H1 (cell line): ENCODE measurements at regions not wholly inside any gene's neighbourhood (a gene's known extent, or its start where the extent isn't known, plus 50 kb on each side); places are given as distances from the start of the nearest gene placed in this dataset.

Experiments used
- CTCF ChIA-PET: fragments of 300-600 bp; sonication (Branson Sonifier 250); formaldehyde crosslinking; loops from one replicate; lab custom pipeline; 2021; ENCODE audit not compliant: partially characterized antibody; lab: Charles Lee
- POLR2A ChIA-PET: fragments of 300-600 bp; sonication (Branson Sonifier 250); formaldehyde crosslinking; loops from one replicate; lab custom pipeline; 2021; ENCODE audit warnings: inconsistent platforms; ENCODE audit not compliant: partially characterized antibody; lab: Charles Lee
- DNase-seq, 2 experiments: peaks; one replicate each; pipeline versions ENCODE4 v3.0.0 to v3.0.0-alpha.2; 2010 to 2022; ENCODE audit warnings: low spot score in 2 of 2, low read depth in 1 of 2, mixed read lengths in 1 of 2
- FAIRE-seq: peaks from 2 replicates; lab custom pipeline; 2011; peaks lifted over from hg19 to GRCh38; lab: Jason Lieb, UNC
- H2AFZ ChIP-seq: 2 replicates; pipeline ENCODE4 v1.8.1; 2012; ENCODE audit warnings: low read length, inconsistent platforms
- H2AK5ac ChIP-seq: 2 replicates; pipeline ENCODE4 v1.6.1; 2013; ENCODE audit warnings: low read depth, low read length
- H2BK120ac ChIP-seq: replicated peaks from 2 replicates; pipeline ENCODE3; 2013; ENCODE audit warnings: low read depth, low read length, inconsistent platforms
- H2BK12ac ChIP-seq: 2 replicates; pipeline ENCODE4 v1.6.1; 2013; ENCODE audit warnings: low read depth, low read length
- H2BK15ac ChIP-seq: 2 replicates; pipeline ENCODE4 v1.6.1; 2013; ENCODE audit warnings: low read length
- H2BK20ac ChIP-seq: 2 replicates; pipeline ENCODE4 v1.6.1; 2013; ENCODE audit warnings: low read length
- H2BK5ac ChIP-seq: 2 replicates; pipeline ENCODE4 v1.6.1; 2013; ENCODE audit warnings: low read depth, low read length
- H3K14ac ChIP-seq: 2 replicates; pipeline ENCODE4 v1.6.1; 2013; ENCODE audit warnings: inconsistent platforms; ENCODE audit not compliant: insufficient read length
- H3K18ac ChIP-seq: 2 replicates; pipeline ENCODE4 v1.6.1; 2013; ENCODE audit warnings: low read length; ENCODE audit errors: extremely low read depth
- H3K23ac ChIP-seq: 2 replicates; pipeline ENCODE4 v1.6.1; 2013; ENCODE audit warnings: inconsistent platforms; ENCODE audit not compliant: insufficient read length
- H3K23me2 ChIP-seq: 2 replicates; pipeline ENCODE4 v1.6.1; 2013; ENCODE audit warnings: low read depth, low read length
- H3K27ac ChIP-seq: 2 replicates; pipeline ENCODE4 v1.6.1; 2011; ENCODE audit warnings: low read depth, low read length, inconsistent platforms
- H3K27me3 ChIP-seq, 4 experiments: replicated peaks in 1 of 4; 1 replicate in 1 of 4; 2 replicates in 3 of 4; pipeline versions ENCODE4 v1.6.1 to v1.8.1; 2011 to 2013; ENCODE audit warnings: low read length in 3 of 4, mild to moderate bottlenecking in 3 of 4, inconsistent platforms in 2 of 4, mixed read lengths in 2 of 4, moderate library complexity in 1 of 4; ENCODE audit not compliant: control insufficient read depth in 3 of 4, insufficient read depth in 3 of 4; ENCODE audit errors: extremely low read depth in 1 of 4
- H3K36me3 ChIP-seq, 4 experiments: 2 replicates each; pipeline versions ENCODE4 v1.6.1 to v1.8.1; 2011 to 2013; ENCODE audit warnings: mild to moderate bottlenecking in 4 of 4, low read length in 3 of 4, moderate library complexity in 2 of 4, control low read depth in 1 of 4, inconsistent platforms in 1 of 4; ENCODE audit not compliant: insufficient read depth in 4 of 4, control insufficient read depth in 2 of 4
- H3K4ac ChIP-seq: replicated peaks from 2 replicates; pipeline ENCODE3; 2013; ENCODE audit warnings: low read length, low read depth, mixed read lengths, inconsistent platforms; ENCODE audit not compliant: insufficient read length
- H3K4me1 ChIP-seq, 4 experiments: replicated peaks in 1 of 4; 1 replicate in 1 of 4; 2 replicates in 3 of 4; pipeline versions ENCODE4 v1.6.1 to v1.8.1; 2011 to 2013; ENCODE audit warnings: low read length in 3 of 4, inconsistent platforms in 2 of 4, mixed read lengths in 1 of 4; ENCODE audit not compliant: insufficient read depth in 4 of 4, control insufficient read depth in 3 of 4
- H3K4me2 ChIP-seq, 2 experiments: 2 replicates each; pipeline versions ENCODE4 v1.6.1 to v1.8.1; 2011 to 2013; ENCODE audit warnings: low read depth in 2 of 2, low read length in 2 of 2, control low read depth in 1 of 2, inconsistent platforms in 1 of 2, mild to moderate bottlenecking in 1 of 2; ENCODE audit not compliant: insufficient read depth in 1 of 2
- H3K4me3 ChIP-seq, 4 experiments: fragments of 200-600, 300-600 bp in 1 of 4; sonication (generic), shearing (Covaris generic), sonication (Bioruptor Twin) in 1 of 4; 2 replicates each; pipeline versions ENCODE4 v1.5.1 to v1.8.1; 2011 to 2016; ENCODE audit warnings: low read length in 4 of 4, low read depth in 3 of 4, control low read depth in 2 of 4, inconsistent platforms in 2 of 4, mild to moderate bottlenecking in 2 of 4, mixed read lengths in 1 of 4, moderate library complexity in 1 of 4; ENCODE audit not compliant: insufficient read depth in 2 of 4; ENCODE audit errors: extremely low read depth in 1 of 4
- H3K56ac ChIP-seq: replicated peaks from 2 replicates; pipeline ENCODE3; 2013; ENCODE audit warnings: low read depth, mild to moderate bottlenecking, mixed read lengths, low read length, inconsistent platforms; ENCODE audit not compliant: insufficient read length
- H3K79me1 ChIP-seq: 2 replicates; pipeline ENCODE4 v1.6.1; 2013; ENCODE audit warnings: low read depth, low read length, control low read depth
- H3K79me2 ChIP-seq, 2 experiments: 2 replicates each; pipeline versions ENCODE4 v1.6.1 to v1.8.1; 2012 to 2013; ENCODE audit warnings: low read length in 2 of 2, mild to moderate bottlenecking in 2 of 2, inconsistent platforms in 1 of 2; ENCODE audit not compliant: insufficient read depth in 2 of 2, control insufficient read depth in 1 of 2
- H3K9ac ChIP-seq, 4 experiments: replicated peaks in 1 of 4; 1 replicate in 1 of 4; 2 replicates in 3 of 4; pipeline versions ENCODE4 v1.6.1 to v1.8.1; 2011 to 2013; ENCODE audit warnings: low read depth in 3 of 4, low read length in 3 of 4, control low read depth in 2 of 4, mild to moderate bottlenecking in 2 of 4, moderate library complexity in 2 of 4, inconsistent platforms in 1 of 4; ENCODE audit errors: extremely low read depth in 1 of 4
- H3K9me3 ChIP-seq, 2 experiments: 2 replicates each; pipeline versions ENCODE4 v1.6.1 to v1.8.1; 2012 to 2013; ENCODE audit warnings: mild to moderate bottlenecking in 2 of 2, moderate library complexity in 2 of 2, control low read depth in 1 of 2, inconsistent platforms in 1 of 2, low read depth in 1 of 2, low read length in 1 of 2, mixed read lengths in 1 of 2; ENCODE audit not compliant: insufficient read depth in 2 of 2
- H4K20me1 ChIP-seq, 2 experiments: replicated peaks in 1 of 2; 2 replicates each; pipeline versions ENCODE3 to v1.8.1; 2011 to 2013; ENCODE audit warnings: inconsistent platforms in 2 of 2, low read length in 2 of 2, mild to moderate bottlenecking in 1 of 2; ENCODE audit not compliant: insufficient read depth in 2 of 2, control insufficient read depth in 1 of 2
- H4K5ac ChIP-seq: 2 replicates; pipeline ENCODE4 v1.6.1; 2013; ENCODE audit warnings: low read length, low read depth, mixed read lengths, inconsistent platforms; ENCODE audit not compliant: insufficient read length
- H4K8ac ChIP-seq: 2 replicates; pipeline ENCODE4 v1.8.0; 2013; ENCODE audit warnings: mild to moderate bottlenecking, moderate library complexity, low read length, inconsistent platforms; ENCODE audit not compliant: insufficient read depth; ENCODE audit errors: extremely low read depth
- H4K91ac ChIP-seq: replicated peaks from 2 replicates; pipeline ENCODE3; 2013; ENCODE audit warnings: low read length, mixed read lengths, inconsistent platforms; ENCODE audit not compliant: insufficient read length
- CBX8 ChIP-seq: fragments of 300-800, 300-1000 bp; sonication (generic); IDR thresholded peaks from 2 replicates; pipeline ENCODE4 v1.7.1; 2016; ENCODE audit warnings: low read depth, low read length, borderline replicate concordance
- GABPA ChIP-seq: IDR thresholded peaks from 2 replicates; pipeline ENCODE4 v1.6.1; 2011; ENCODE audit warnings: mild to moderate bottlenecking, low read length, moderate library complexity, borderline replicate concordance; ENCODE audit not compliant: insufficient read depth
- HDAC6 ChIP-seq: IDR thresholded peaks from one replicate; pipeline ENCODE4 v1.7.1; 2012; ENCODE audit warnings: low read depth, mild to moderate bottlenecking, inconsistent platforms, low read length, moderate library complexity
- KDM1A ChIP-seq: fragments of 200-600, 300-600 bp; sonication (generic); IDR thresholded peaks from 2 replicates; pipeline ENCODE4 v1.7.1; 2016; ENCODE audit warnings: mild to moderate bottlenecking, low read length, borderline replicate concordance
- KDM5A ChIP-seq: fragments of 200-600 bp; IDR thresholded peaks from 2 replicates; pipeline ENCODE4 v1.7.1; 2012; ENCODE audit warnings: mild to moderate bottlenecking, low read length, inconsistent platforms, mixed read lengths
- MAFK ChIP-seq: IDR thresholded peaks from 2 replicates; pipeline ENCODE4 v1.6.1; 2012; ENCODE audit warnings: low read depth, mild to moderate bottlenecking, improper control_type of control experiment, low read length
- PHF8 ChIP-seq: fragments of 200-600 bp; sonication (generic); conservative IDR thresholded peaks from 2 replicates; pipeline ENCODE4 v1.7.1; 2012; ENCODE audit warnings: low read depth, mild to moderate bottlenecking, inconsistent platforms, low read length, moderate library complexity
- POLR2AphosphoS5 ChIP-seq: IDR thresholded peaks from 2 replicates; pipeline ENCODE4 v1.6.1; 2011; ENCODE audit warnings: low read depth, low read length
- RFX5 ChIP-seq: IDR thresholded peaks from 2 replicates; pipeline ENCODE4 v1.6.1; 2011; ENCODE audit warnings: low read depth, low read length, improper control_type of control experiment, borderline replicate concordance
- SIX5 ChIP-seq: IDR thresholded peaks from 2 replicates; pipeline ENCODE4 v1.6.1; 2011; ENCODE audit warnings: mild to moderate bottlenecking, low read depth, low read length
- SUZ12 ChIP-seq: fragments of 200-600 bp; sonication (generic); IDR thresholded peaks from 2 replicates; pipeline ENCODE4 v1.6.1; 2012; ENCODE audit warnings: mild to moderate bottlenecking, inconsistent platforms, low read length, moderate library complexity, mixed read lengths
- TAF7 ChIP-seq: optimal IDR thresholded peaks from 2 replicates; pipeline ENCODE3; 2011; ENCODE audit warnings: low read depth, mild to moderate bottlenecking, inconsistent platforms, low read length, moderate library complexity, borderline replicate concordance
- TCF12 ChIP-seq: IDR thresholded peaks from 2 replicates; pipeline ENCODE4 v1.6.1; 2011; ENCODE audit warnings: low read depth, mild to moderate bottlenecking, low read length
- WGBS, 2 experiments: shearing (Covaris generic) in 1 of 2; methylation state at CpG; one replicate each; pipeline versions ENCODE4 v1.1.6 to v1.1.7; 2013 to 2015; ENCODE audit warnings: low lambda C conversion rate in 2 of 2, mixed read lengths in 2 of 2, inconsistent platforms in 1 of 2, low coverage in 1 of 2, missing lambda C conversion rate in 1 of 2; ENCODE audit not compliant: insufficient replicate concordance in 2 of 2, insufficient coverage in 1 of 2, insufficient read length in 1 of 2; ENCODE audit errors: extremely low coverage in 1 of 2, missing lambda C conversion rate in 1 of 2; 5-methylcytosine and 5-hydroxymethylcytosine counted together
- TF ChIP-seq, protein P1 (sequence below): IDR thresholded peaks from 2 replicates; pipeline ENCODE4 v1.6.1; 2012; ENCODE audit warnings: low read length, inconsistent platforms

DNA sequence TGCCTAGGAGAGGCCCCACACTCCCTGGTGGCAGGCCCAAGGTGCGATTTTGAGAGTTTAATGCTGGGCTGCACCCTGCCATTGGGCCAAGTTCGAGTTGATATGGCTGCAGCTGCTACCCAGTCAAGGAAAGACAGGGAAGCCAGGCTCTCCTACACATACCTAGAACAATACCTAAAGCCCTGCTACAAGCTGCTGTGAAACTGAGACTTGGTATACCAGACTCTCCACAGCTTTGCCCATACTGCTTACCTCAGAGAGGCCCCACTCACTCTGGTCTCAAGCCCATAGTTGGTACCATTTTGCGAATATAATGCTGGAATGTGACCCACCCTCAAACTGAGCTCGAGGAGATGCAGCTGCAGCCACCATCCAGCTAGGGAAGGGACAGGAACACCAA is 147.7 kb upstream of the MAGEB2 start:
- H3K36me3 ChIP-seq, result no peaks in the 10 kb centered on the region
- POLR2A ChIA-PET, result no interaction called here
- H4K20me1 ChIP-seq, result no peaks in the 10 kb centered on the region
- no peak overlapping the region for H3K56ac ChIP-seq
- H3K27me3 ChIP-seq, result no peaks in the 10 kb centered on the region
- H3K23ac ChIP-seq, result no peak overlapping the region
- no peak overlapping the region for H3K27ac ChIP-seq
- no peaks in the 10 kb centered on the region for H3K9me3 ChIP-seq
- H3K4me1 ChIP-seq, result no peaks in the 10 kb centered on the region
- H3K4me2 ChIP-seq, result no peak overlapping the region
- no peaks in the 10 kb centered on the region for H3K23me2 ChIP-seq
- no peak overlapping the region for H3K18ac ChIP-seq
- no peak overlapping the region for H3K9ac ChIP-seq
- H4K5ac ChIP-seq, result no peak overlapping the region
- CTCF ChIA-PET, result no interaction called here
- DNase-seq (no peak), FAIRE-seq (no peak)
- no peak overlapping the region for H4K91ac ChIP-seq
- H2BK20ac ChIP-seq, result no peak overlapping the region
- WGBS, 2 experiments, result 83% methylated on average over 4 of the region's 4 CpGs; no CpG with 5 or more reads in 1 of the 2 experiments
- no peaks in the 10 kb centered on the region for H3K79me1 ChIP-seq
- no peak overlapping the region for H2BK15ac ChIP-seq
- no peak overlapping the region for H2BK120ac ChIP-seq
- TF ChIP-seq POLR2AphosphoS5 (no peak), MAFK (no peak), SIX5 (no peak), PHF8 (no peak), KDM5A (no peak), RFX5 (no peak), CBX8 (no peak), TCF12 (no peak), TAF7 (no peak), SUZ12 (no peak), GABPA (no peak), KDM1A (no peak), HDAC6 (no peak)
- TF ChIP-seq, protein P1, sequence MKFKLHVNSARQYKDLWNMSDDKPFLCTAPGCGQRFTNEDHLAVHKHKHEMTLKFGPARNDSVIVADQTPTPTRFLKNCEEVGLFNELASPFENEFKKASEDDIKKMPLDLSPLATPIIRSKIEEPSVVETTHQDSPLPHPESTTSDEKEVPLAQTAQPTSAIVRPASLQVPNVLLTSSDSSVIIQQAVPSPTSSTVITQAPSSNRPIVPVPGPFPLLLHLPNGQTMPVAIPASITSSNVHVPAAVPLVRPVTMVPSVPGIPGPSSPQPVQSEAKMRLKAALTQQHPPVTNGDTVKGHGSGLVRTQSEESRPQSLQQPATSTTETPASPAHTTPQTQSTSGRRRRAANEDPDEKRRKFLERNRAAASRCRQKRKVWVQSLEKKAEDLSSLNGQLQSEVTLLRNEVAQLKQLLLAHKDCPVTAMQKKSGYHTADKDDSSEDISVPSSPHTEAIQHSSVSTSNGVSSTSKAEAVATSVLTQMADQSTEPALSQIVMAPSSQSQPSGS, result no peak
- no peak overlapping the region for H2BK12ac ChIP-seq
- no peak overlapping the region for H3K14ac ChIP-seq
- H3K79me2 ChIP-seq, result no peaks in the 10 kb centered on the region
- no peak overlapping the region for H2AK5ac ChIP-seq
- H3K4ac ChIP-seq, result no peak overlapping the region
- H2BK5ac ChIP-seq, result no peak overlapping the region
- no peak overlapping the region for H2AFZ ChIP-seq
- no peak overlapping the region for H4K8ac ChIP-seq
- H3K4me3 ChIP-seq, result no peak overlapping the region
